Activated CD8-positive, alpha-beta memory T cell treated with anti-CD3 and anti-CD28 coated beads for 24 hours (primary cell): ENCODE measurements at regions not wholly inside any gene's neighbourhood (a gene's known extent, or its start where the extent isn't known, plus 50 kb on each side); places are given as distances from the start of the nearest gene placed in this dataset.
"Not testable (repeated sequence)": the region's sequence is repeated elsewhere in the genome, so short reads cannot be mapped to it uniquely, and the experiment has no call there.

Experiments
- DNase-seq: peaks from one replicate; pipeline ENCODE4 v3.0.0-alpha.2; 2020

DNA sequence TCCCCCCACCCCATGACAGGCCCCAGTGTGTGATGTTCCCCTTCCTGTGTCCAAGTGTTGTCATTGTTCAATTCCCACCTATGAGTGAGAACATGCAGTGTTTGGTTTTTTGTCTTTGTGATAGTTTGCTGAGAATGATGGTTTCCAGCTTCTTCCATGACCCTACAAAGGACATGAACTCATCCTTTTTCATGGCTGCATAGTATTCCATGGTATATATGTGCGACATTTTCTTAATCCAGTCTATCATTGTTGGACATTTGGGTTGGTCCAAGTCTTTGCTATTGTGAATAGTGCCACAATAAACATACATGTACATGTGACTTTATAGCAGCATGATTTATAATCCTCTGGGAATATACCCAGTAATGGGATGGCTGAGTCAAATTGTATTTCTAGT, 927.9 kb downstream of the PLA2G4A start:
- not testable (repeated sequence) for DNase-seq

GRCh38 chr1:187759825-187760333, 931.1 kb downstream of the PLA2G4A start:
- no peak for DNase-seq

- no peak for DNase-seq
These were observed 933.4 kb downstream of the PLA2G4A start for GRCh38 chr1:187762118-187762517.

GRCh38 chr1:187763465-187763864, 934.7 kb downstream of the PLA2G4A start:
- DNase-seq: no peak

DNA sequence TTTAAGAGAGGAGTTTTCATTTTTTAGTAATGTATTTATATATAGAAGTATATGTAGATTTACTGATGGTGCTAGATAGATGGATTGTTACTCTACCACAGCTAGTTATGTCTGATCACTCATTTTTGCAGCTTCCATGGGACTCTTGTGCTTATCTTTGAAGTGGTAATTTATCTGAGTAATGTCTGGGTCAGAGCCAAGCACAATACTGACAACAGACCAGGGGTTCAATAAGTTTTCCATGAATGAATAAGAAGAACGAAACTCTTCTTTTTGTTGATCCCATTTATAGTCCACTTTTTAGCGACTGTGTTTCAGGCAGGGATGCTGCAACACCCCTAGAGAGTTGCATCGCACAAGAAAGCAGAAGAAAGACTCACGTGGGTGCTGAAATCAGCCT, 935.2 kb downstream of the PLA2G4A start:
- no peak for DNase-seq

- DNase-seq: no peak
These were observed 942.6 kb downstream of the PLA2G4A start for GRCh38 chr1:187771396-187771795.

DNA sequence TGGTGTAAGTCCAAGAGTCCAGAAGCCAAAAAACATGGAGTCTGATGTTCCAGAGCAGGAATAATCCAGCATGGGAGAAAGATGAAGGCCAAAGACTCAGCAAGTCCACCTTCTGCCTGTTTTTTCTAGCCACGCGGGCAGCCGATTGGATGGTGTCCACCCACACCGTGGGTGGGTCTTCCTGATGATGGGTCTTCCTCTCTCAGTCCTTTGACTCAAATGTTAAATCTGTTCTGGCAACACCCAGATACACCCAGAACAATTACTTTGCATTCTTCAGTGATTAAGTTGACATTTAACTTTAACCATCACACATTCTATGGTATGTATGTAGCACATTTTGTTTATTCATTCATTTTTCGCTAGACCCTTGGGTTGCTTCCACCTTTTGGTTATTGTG, 944.4 kb downstream of the PLA2G4A start:
- no peak for DNase-seq

DNA sequence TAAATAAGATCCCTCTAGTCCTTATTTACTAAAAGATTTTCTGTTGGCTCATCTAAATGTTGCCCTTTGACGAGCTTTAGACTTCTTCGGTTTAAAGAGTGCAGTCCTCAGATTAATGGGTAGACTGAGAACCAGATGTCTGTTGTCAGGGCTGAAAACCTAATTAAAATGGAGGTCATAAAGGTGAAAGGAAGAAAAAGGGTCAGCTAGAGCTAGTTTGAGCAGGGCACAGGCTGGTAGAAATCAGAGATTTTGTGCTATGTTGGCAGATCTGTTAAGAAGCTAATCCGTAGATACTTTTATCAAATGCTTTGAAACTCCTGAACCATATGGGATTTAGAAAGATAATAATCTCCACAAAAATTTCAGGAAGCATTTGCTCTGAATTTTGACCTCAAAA, 959.0 kb downstream of the PLA2G4A start:
- DNase-seq: no peak

GRCh38 chr1:187788718-187789117, 960.0 kb downstream of the PLA2G4A start:
- no peak for DNase-seq

GRCh38 chr1:187790724-187791123, 962.0 kb downstream of the PLA2G4A start:
- no peak for DNase-seq

DNA sequence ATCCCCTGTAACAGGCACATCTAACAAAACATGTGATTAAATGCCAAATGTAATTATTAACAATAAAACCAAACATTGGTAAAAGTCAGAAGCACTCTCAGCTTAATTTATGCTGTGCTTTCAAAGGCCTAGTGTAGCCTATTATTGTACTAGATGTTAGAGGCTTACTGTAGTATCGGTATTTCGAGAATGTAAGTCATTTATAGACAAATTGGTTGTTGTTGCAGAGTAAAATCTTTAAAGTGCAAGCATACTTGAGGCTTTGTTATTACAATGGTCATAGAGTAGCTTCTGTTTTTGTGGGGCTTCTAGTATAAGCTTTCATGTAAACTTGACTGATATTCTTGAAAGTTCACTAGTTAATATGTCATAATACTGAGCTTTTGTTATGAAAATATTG, 965.8 kb downstream of the PLA2G4A start:
- DNase-seq: no peak

- DNase-seq: no peak
These were observed 980.8 kb downstream of the PLA2G4A start for GRCh38 chr1:187809549-187809948.

DNA sequence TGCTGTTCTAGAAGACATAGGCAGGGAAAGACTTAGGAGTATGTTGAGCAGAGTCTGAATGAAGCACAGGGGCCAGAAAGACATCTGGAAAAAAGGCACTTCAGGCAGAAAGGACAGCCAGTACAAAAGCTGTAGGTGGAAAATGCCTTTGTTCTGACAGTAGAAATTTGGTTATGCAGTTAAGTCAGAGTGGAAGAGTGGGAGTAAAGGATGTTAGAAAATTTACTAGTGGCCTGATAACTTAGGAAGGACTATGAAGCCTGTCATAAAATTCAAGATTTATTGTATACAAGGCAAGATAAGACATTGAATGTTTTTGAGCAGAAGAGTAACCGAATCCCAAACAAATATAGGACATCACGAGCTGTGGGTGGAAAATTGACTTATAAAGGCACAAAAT, 987.9 kb downstream of the PLA2G4A start:
- no peak for DNase-seq

- no peak for DNase-seq
These were observed 989.0 kb downstream of the PLA2G4A start for GRCh38 chr1:187817782-187818181.

DNA sequence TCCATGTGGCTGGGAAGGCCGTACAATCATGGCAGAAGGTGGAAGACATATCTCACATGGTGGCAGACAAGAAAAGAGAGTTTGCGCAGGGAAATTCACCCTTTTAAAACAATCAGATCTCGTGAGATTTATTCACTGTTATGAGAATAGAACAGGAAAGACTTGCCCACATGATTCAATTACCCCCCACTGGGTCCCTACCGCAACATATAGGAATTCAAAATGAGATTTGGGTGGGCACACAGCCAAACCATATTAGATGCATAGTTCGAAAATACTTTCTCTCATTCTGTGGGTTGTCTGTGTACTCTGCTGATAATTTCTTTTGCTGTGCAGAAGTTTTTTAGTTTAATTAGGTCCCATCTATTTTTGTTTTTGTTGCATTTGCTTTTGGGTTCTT, 990.3 kb downstream of the PLA2G4A start:
- no peak for DNase-seq

DNA sequence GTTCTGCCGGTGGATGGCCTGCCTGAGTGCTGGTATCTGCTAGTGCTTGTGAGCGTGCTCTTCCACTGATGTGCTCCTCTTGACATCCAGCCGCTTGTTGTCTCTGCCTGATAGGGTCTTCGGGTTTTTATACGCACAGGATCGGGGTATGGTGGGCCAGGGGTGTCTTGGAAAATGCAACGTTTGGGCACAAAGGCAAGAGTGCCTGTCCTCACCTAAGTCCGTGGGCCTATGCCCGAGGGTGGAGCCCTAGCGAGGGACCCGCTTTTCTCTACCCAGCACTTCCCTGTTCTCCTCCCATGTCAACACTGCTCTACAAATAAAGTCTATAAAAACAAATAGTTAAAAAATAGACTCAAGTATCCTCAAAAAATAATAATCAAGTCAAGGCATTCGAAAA, 1007.8 kb downstream of the PLA2G4A start:
- no peak for DNase-seq

GRCh38 chr1:187837787-187838186, 1009.0 kb downstream of the PLA2G4A start:
- DNase-seq: no peak

DNA sequence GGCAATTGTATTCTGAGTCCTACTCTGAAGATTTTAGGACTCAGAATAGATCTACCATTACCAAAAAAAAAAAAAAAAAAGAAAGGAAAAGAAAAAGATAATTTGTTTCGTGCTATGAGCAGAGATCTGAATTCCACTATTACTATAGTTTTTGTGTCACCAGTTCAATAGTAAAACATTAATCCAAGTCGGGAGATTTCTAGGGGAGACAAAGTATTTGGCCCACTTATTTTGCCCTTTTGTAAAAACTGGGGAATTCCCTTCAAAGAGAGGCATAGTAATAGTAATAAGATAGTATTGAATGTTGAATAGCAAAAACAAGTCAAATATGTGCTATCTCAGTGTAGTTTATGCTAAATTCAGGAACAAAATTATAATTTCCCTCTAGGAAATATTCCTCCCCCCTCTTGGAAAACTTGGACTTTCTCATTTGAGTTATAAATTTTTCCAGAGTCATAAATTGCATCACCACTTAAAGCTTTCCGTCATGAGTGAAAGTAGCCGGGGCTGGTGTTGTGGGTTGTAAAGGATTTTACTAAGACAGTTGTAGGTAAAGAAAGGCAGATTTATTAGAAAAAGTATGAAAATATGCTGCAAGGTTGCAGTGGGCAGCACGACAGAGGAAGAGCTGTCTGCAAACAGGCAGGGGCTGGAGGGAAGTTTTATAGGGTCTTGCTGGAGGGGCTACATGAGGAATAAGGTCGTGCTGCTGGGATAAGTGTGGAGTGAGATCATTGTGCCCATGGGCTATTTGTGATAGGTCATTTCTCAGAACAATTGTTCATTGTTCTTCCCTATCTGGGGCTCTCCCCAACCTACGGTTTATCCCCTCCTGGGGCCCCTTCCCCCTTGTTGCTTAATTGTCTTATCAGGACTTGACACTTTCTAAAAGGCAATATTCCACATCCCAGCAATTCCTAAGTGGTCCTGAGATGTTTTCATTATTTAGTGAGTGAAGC, 1009.9 kb downstream of the PLA2G4A start:
- no peak for DNase-seq

DNA sequence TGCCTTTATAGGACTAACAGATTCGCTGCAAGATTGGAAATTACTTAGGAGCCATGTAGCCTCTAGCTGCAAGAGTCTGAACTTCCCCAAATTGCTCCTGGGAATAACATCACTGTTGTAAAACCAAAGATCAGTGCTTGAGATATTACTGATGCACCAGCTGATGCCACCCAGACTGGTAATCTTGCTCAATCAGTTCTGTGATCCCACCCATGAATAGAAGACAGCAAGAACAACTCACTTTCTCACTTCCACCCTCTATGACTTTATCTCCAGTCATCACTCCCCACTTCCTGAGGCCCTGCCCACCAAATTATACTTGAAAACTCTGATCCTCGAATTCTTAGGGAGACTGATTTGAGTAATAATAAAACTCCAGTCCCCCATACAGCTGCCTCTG, 1011.1 kb downstream of the PLA2G4A start:
- no peak for DNase-seq

- DNase-seq: no peak
These were observed 1011.8 kb downstream of the PLA2G4A start for GRCh38 chr1:187840557-187840956.

DNA sequence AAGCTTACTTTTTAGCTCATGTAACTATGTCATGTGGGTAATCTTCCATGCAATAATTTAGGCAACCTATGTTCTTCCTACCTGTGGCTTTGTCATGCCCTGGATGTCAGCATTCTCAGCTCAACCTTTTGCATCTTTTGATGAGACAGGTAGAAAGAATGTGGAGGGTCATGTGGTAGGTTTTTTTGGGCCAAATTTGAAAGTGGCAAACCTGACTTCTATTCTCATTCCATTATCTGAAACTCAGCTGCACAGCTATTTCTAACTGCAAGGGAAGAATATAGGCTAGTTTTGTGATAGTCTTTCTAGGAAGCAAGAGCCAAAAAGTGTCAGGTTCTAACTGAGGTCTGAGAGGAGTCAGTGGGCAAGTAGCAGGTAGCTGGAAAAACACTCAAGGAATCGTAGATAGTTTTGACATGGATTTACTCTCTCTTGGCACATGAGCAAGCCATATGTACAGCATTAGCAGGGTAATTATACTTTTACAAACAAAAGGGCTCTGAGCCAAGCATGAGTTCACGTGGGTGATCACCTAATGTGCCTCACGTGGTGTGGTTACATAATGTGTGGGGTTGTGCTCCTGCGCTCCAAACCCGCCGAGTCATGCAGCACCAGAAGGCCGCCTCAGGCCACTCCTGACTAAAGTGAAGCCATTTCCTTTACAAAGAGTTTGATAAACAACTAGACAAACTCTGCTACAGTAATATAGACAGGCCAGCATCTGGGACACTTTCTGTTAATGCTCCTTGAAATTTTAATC, 1013.8 kb downstream of the PLA2G4A start:
- no peak for DNase-seq

GRCh38 chr1:187844313-187844712, 1015.6 kb downstream of the PLA2G4A start:
- no peak for DNase-seq

GRCh38 chr1:187847531-187847930, 1018.8 kb downstream of the PLA2G4A start:
- DNase-seq: no peak

GRCh38 chr1:187848321-187848720, 1019.6 kb downstream of the PLA2G4A start:
- no peak for DNase-seq
